HepG2 (cell line): ENCODE measurements at regions not wholly inside any gene's neighbourhood (a gene's known extent, or its start where the extent isn't known, plus 50 kb on each side); places are given as distances from the start of the nearest gene placed in this dataset.

Experiments
- CENPX ChIP-seq: sonication (generic); formaldehyde crosslinking; IDR thresholded peaks from 2 replicates; pipeline ENCODE4 v1.9.0; 2021; ENCODE audit warnings: mild to moderate bottlenecking, missing genetic modification reagents, moderate library complexity
- CHD4 ChIP-seq: fragments of 200-600 bp; sonication (generic); IDR thresholded peaks from 2 replicates; pipeline ENCODE4 v1.7.0; 2017; ENCODE audit warnings: mild to moderate bottlenecking, low read length, borderline replicate concordance
- EEA1 ChIP-seq: sonication (generic); formaldehyde crosslinking; IDR thresholded peaks from 2 replicates; pipeline ENCODE4 v1.5.1; 2020; ENCODE audit warnings: mild to moderate bottlenecking, missing genetic modification reagents, borderline replicate concordance
- FOXK2 ChIP-seq: fragments of 450-650 bp; IDR thresholded peaks from 2 replicates; pipeline ENCODE4 v1.6.1; 2016
- HBP1 ChIP-seq: IDR thresholded peaks from 2 replicates; pipeline ENCODE4 v1.6.1; 2016; ENCODE audit warnings: low read depth, control low read depth
- HOXA3 ChIP-seq: sonication (generic); formaldehyde crosslinking; IDR thresholded peaks from 2 replicates; pipeline ENCODE4 v1.5.0; 2020; ENCODE audit warnings: missing genetic modification reagents
- MTF1 ChIP-seq: sonication (generic); formaldehyde crosslinking; IDR thresholded peaks from 2 replicates; pipeline ENCODE4 v1.5.0; 2020; ENCODE audit warnings: missing genetic modification reagents
- ONECUT2 ChIP-seq: sonication (generic); formaldehyde crosslinking; IDR thresholded peaks from 2 replicates; pipeline ENCODE4 v1.4.0; 2020; ENCODE audit warnings: missing genetic modification reagents
- PHF5A ChIP-seq: IDR thresholded peaks from one replicate; pipeline ENCODE4 v1.6.1; 2018; ENCODE audit warnings: low read depth, missing genetic modification reagents; ENCODE audit not compliant: unreplicated experiment
- U2AF1 ChIP-seq: fragments of 200-400 bp; formaldehyde crosslinking; optimal IDR thresholded peaks from 2 replicates; pipeline ENCODE3; 2017; ENCODE audit warnings: mild to moderate bottlenecking, low read depth, low read length
- ZBED4 ChIP-seq: sonication (generic); formaldehyde crosslinking; IDR thresholded peaks from 2 replicates; pipeline ENCODE4 v1.4.0; 2020; ENCODE audit warnings: missing genetic modification reagents, borderline replicate concordance
- ZBTB2 ChIP-seq: sonication (generic); formaldehyde crosslinking; IDR thresholded peaks from 2 replicates; pipeline ENCODE4 v1.8.0; 2022; ENCODE audit warnings: low read depth, missing genetic modification reagents
- ZBTB39 ChIP-seq: sonication (generic); formaldehyde crosslinking; IDR thresholded peaks from 2 replicates; pipeline ENCODE4 v1.5.0; 2020; ENCODE audit warnings: missing genetic modification reagents
- ZFP82 ChIP-seq: sonication (generic); formaldehyde crosslinking; IDR thresholded peaks from 2 replicates; pipeline ENCODE4 v1.5.1; 2020; ENCODE audit warnings: mild to moderate bottlenecking, missing genetic modification reagents, borderline replicate concordance
- ZNF124 ChIP-seq: sonication (generic); formaldehyde crosslinking; IDR thresholded peaks from 2 replicates; pipeline ENCODE4 v1.4.0; 2020; ENCODE audit warnings: missing genetic modification reagents
- ZNF329 ChIP-seq: sonication (generic); formaldehyde crosslinking; IDR thresholded peaks from 2 replicates; pipeline ENCODE4 v1.9.0; 2021; ENCODE audit warnings: low read depth, mild to moderate bottlenecking, missing genetic modification reagents
- ZNF562 ChIP-seq: sonication (generic); formaldehyde crosslinking; IDR thresholded peaks from 2 replicates; pipeline ENCODE4 v1.8.0; 2022; ENCODE audit warnings: missing genetic modification reagents, borderline replicate concordance
- ZNF598 ChIP-seq: sonication (generic); formaldehyde crosslinking; IDR thresholded peaks from 2 replicates; pipeline ENCODE4 v1.5.1; 2020; ENCODE audit warnings: mild to moderate bottlenecking, missing genetic modification reagents, borderline replicate concordance
- ZZZ3 ChIP-seq: sonication (generic); formaldehyde crosslinking; IDR thresholded peaks from 2 replicates; pipeline ENCODE4 v1.4.0; 2020; ENCODE audit warnings: missing genetic modification reagents, mild to moderate bottlenecking, borderline replicate concordance

DNA sequence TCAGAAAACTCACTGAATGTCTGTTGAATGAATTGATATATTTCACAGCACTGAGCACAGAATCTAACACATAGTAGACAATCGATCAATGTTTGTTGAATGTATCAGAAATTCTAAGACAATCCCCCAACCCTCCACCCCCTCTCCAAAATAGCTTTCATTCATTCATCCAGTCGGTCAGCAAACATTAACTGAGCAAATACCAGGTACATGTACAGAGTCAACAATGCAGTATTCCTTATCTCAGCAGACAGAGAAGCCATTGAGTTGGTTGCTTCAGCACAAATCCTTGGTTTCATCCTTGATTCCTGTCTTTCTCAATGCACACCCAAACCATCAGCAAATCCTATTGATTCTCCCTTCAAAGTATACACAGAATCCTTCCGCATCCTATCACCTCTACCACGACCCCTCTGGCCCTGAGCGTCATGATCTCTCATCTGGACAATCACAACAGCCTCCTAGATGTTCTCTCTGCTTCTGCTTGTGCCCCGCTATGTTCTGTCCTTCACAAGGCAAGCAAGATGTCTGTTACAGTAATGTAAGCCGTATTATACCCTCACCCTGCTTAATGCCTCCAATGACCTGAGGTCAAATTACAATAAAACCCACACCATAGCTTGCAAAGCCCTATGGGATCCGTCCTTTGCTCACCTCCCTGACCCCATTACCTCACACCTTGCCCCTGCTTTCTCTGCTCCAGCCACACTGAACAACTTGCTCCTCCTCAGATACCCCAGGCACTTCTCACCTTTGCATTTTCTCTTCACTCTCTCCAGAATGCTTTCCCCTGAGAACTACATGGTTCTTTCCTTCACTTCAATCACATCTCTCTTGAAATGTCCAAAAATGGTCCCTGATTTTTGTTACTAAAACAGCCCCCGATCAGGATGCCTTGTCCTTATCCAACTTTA is 738.1 kb upstream of the TBX3 start (continued):
- TF ChIP-seq ZBTB39 (CRISPR knock-in tag) (peak; percentile 42; the same call in 1 of the 2 replicates), HOXA3 (CRISPR knock-in tag) (peak; percentile 82), ZBTB2 (CRISPR knock-in tag) (no peak), U2AF1 (no peak), PHF5A (CRISPR knock-in tag) (peak; percentile 81), ZNF598 (no peak), ZNF329 (CRISPR knock-in tag) (no peak), CENPX (CRISPR knock-in tag) (no peak), ZNF562 (no peak), ZNF124 (CRISPR knock-in tag) (no peak), MTF1 (CRISPR knock-in tag) (no peak), HBP1 (peak; percentile 99), ZFP82 (CRISPR knock-in tag) (no peak), EEA1 (no peak), FOXK2 (peak; percentile 80; the same call in 1 of the 2 replicates), ONECUT2 (CRISPR knock-in tag) (peak; percentile 95), ZBED4 (CRISPR knock-in tag) (no peak), CHD4 (peak; percentile 32; the same call in 1 of the 2 replicates), ZZZ3 (CRISPR knock-in tag) (no peak)
